ENCODE measurements at regions not wholly inside any gene's neighbourhood (a gene's known extent, or its start where the extent isn't known, plus 50 kb on each side); places are given as distances from the start of the nearest gene placed in this dataset.

- DNase-seq (no peak), ATAC-seq (no peak)
- no peaks in the 10 kb centered on the region for H3K9me3 ChIP-seq
- no peaks in the 10 kb centered on the region for H3K36me3 ChIP-seq
- no peaks in the 10 kb centered on the region for H3K27me3 ChIP-seq
- no peak overlapping the region for H3K4me3 ChIP-seq
- intact Hi-C loops (cut with DNase I): loop anchor here (10.0 kb wide), 1 partner anchor 181 kb away; no protein-coding TSS in a partner anchor
- no peaks in the 10 kb centered on the region for H3K4me1 ChIP-seq
- H3K27ac ChIP-seq: no peak overlapping the region
- no peak for TF ChIP-seq CTCF (IDR thresholded peaks at IDR 0.05)
Observed at GRCh38 chr9:114733816-114734215, 51.8 kb upstream of the TEX48 start.

GRCh38 chr9:114732823-114733222, 50.8 kb upstream of the TEX48 start:
- DNase-seq (no peak), ATAC-seq (no peak)
- Histone ChIP-seq H3K27me3 (no peaks in the 10 kb centered on the region), H3K4me1 (no peaks in the 10 kb centered on the region), H3K36me3 (no peaks in the 10 kb centered on the region), H3K4me3 (no peak overlapping the region), H3K9me3 (no peaks in the 10 kb centered on the region), H3K27ac (no peak overlapping the region)
- intact Hi-C loops (cut with DNase I): loop anchor here (10.0 kb wide), 1 partner anchor 182 kb away; no protein-coding TSS in a partner anchor
- TF ChIP-seq CTCF (IDR thresholded peaks at IDR 0.05): no peak

Data from upper lobe of right lung (tissue), 1 donor.